ENCODE measurements at regions not wholly inside any gene's neighbourhood (a gene's known extent, or its start where the extent isn't known, plus 50 kb on each side); places are given as distances from the start of the nearest gene placed in this dataset.

- Histone ChIP-seq H3K9me3 (no peaks in the 10 kb centered on the region), H3K4me1 (replicated peaks) (no peaks in the 10 kb centered on the region), H3K36me3 (no peaks in the 10 kb centered on the region), H3K27me3 (replicated peaks; ENCODE audit: insufficient read depth) (no peaks in the 10 kb centered on the region), H3K4me3 (no peak overlapping the region), H3K27ac (no peak overlapping the region)
- intact Hi-C loops (cut with DNase I): no loop called here
- 17% methylated on average over 1 of the region's 1 CpG for WGBS
- no peak for TF ChIP-seq CTCF (IDR thresholded peaks at IDR 0.05)
- no peak for TF ChIP-seq POLR2A (IDR thresholded peaks at IDR 0.05)
- no peak for TF ChIP-seq POLR2AphosphoS5 (IDR thresholded peaks at IDR 0.05)
- no peak for DNase-seq (ENCODE audit: low spot score)
Observed at GRCh38 chr5:37892586-37892985, 52.7 kb upstream of the GDNF start.

GRCh38 chr5:37891832-37892231 is 52.0 kb upstream of the GDNF start:
- Histone ChIP-seq H3K27me3 (replicated peaks; ENCODE audit: insufficient read depth) (no peaks in the 10 kb centered on the region), H3K36me3 (no peaks in the 10 kb centered on the region), H3K4me1 (replicated peaks) (no peaks in the 10 kb centered on the region), H3K9me3 (no peaks in the 10 kb centered on the region), H3K27ac (no peak overlapping the region), H3K4me3 (no peak overlapping the region)
- DNase-seq (ENCODE audit: low spot score): no peak
- TF ChIP-seq CTCF (IDR thresholded peaks at IDR 0.05): no peak
- TF ChIP-seq POLR2AphosphoS5 (IDR thresholded peaks at IDR 0.05): no peak
- no peak for TF ChIP-seq POLR2A (IDR thresholded peaks at IDR 0.05)
- 90% methylated on average over 1 of the region's 1 CpG for WGBS
- intact Hi-C loops (cut with DNase I): no loop called here

- WGBS: 67% methylated on average over 8 of the region's 8 CpGs
- Histone ChIP-seq H3K27ac (no peak overlapping the region), H3K9me3 (no peaks in the 10 kb centered on the region), H3K4me3 (no peak overlapping the region), H3K4me1 (replicated peaks) (no peaks in the 10 kb centered on the region), H3K27me3 (replicated peaks; ENCODE audit: insufficient read depth) (no peaks in the 10 kb centered on the region), H3K36me3 (no peaks in the 10 kb centered on the region)
- no peak for DNase-seq (ENCODE audit: low spot score)
- TF ChIP-seq POLR2A (IDR thresholded peaks at IDR 0.05) (no peak), CTCF (IDR thresholded peaks at IDR 0.05) (no peak), POLR2AphosphoS5 (IDR thresholded peaks at IDR 0.05) (no peak)
- intact Hi-C loops (cut with DNase I): no loop called here
Observed at GRCh38 chr5:37889612-37890317, 49.9 kb upstream of the GDNF start.

Small RNA genes lying in the stretch of these regions (small RNA-seq; reads per million reads assigned to genes)
- 0 reads per million in 2 donors for gene LINC02110
